HG03095 (cell line): ENCODE measurements at regions not wholly inside any gene's neighbourhood (a gene's known extent, or its start where the extent isn't known, plus 50 kb on each side); places are given as distances from the start of the nearest gene placed in this dataset.

Source experiments
- ATAC-seq: cut with Tn5 transposase; IDR thresholded peaks from one replicate; pipeline ENCODE4 v1.9.1; 2021; ENCODE audit warnings: moderate library complexity; ENCODE audit not compliant: unreplicated experiment

DNA sequence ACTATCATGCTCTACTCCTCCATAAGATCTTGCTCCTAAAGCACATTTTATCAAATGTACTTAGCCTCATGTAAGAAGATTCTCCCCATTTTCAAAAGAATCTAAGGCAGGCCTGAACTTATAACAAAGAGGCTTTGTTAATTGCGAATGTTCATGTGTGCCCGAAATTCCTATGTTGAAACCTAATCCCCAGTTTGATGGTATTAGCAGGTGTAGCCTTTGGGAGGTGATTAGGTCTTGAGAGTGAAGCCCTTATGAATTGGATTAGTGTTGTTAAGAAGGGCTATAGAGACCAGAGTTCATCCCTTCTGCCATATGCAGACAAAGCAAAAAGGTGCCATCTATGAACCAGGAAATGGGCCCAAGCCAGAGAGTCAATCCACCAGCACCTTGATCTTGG, 234.5 kb downstream of the PAX3 start:
- no peak for ATAC-seq

DNA sequence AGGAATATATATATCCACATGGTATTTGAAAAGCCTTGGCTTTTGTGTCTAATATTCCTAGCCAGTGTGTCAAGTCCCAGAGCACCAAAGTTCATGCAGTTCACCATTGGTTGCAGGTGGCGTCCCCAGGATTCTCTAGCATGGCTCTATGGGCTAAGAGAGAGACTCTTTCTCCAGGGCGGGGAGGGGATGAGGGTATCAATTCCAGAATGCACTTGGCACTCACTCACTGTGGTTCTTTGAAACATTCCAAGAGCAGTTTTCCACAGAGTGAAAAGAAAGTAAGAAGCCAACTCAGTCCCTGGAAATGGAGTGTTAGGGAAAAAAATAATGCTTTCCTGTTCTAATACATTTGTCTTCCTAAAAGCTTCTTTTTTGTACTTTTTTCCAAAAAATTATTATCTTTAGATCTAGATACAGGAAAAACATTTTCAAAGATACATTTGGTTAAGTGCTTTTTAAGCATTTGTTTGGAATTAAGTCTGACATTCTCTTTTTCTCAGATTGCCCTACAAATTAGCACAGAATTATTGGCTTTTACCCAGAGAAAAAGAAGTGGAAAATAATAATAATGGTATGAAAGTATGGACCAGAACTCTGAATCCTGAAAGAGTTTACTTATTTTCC, 239.9 kb downstream of the PAX3 start:
- no peak for ATAC-seq

DNA sequence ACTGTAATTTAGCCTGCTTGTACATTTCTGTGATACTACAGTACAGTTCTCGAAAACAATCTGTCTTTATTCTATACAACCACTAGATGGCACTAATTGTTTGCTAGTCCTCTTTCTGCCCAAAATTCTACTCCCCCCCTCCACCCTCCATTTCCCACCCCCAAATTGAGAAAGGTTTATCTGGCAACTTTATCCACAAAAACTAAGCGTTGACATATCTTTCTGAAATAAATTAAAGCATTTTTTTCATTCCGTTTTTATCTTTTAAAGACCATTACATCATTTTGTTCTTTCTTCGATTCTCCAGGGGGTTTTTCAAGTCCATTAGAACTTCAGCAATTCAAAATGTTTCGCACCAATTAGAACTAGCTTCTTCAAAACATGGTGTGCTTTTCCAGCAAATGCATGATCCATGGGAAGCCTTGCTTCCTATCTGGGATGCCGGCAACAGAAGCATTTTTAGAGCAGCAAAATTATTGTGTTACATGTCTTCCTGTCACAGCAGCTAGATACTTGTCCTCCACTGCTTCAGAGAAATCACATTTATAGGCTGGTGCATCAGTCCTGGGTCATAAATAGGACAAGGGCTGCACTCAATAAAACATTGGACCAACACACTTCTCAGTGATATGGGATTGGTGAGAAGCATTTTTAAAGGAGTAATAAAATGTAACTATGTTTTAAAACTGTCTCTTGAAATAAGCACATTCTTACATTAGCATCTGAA, 241.3 kb downstream of the PAX3 start:
- ATAC-seq, result no peak

DNA sequence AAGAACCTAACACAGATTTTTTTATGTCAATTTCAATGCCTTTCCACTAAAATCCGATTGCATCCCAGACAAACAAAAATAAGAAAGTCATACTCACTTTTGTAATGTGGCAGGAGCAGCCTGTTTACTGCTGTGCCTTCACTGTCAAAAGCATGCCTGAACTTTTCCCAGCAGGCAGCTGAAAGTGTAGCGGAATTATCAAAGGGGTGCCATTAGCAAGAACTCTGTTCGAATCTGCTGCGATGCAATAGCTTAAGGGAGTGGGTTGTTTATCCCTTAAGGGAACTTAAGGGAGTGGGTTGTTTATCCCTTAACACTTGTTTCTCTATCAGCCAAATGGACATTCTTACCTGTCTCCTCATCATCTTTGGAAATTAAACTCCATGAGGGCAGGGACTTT, 243.5 kb downstream of the PAX3 start:
- ATAC-seq, result no peak

DNA sequence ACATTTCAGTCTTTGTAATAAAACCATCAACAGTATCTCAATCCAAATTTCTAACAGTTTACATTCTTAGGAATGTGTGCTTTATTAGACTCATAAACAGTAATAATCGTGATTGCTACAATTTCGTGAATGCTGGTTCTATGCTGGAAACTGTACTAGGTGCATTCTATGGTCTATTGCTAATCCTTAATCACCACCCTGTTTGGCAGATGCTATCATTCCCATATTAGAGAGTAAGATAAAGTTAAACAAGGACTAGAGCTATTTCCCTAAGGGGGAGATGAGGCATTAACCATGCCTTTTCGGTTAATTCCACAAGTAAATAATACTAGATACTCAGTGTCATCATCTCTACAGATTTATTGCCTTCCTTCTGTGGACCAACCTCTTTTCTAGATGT, 244.0 kb downstream of the PAX3 start:
- ATAC-seq, result no peak

DNA sequence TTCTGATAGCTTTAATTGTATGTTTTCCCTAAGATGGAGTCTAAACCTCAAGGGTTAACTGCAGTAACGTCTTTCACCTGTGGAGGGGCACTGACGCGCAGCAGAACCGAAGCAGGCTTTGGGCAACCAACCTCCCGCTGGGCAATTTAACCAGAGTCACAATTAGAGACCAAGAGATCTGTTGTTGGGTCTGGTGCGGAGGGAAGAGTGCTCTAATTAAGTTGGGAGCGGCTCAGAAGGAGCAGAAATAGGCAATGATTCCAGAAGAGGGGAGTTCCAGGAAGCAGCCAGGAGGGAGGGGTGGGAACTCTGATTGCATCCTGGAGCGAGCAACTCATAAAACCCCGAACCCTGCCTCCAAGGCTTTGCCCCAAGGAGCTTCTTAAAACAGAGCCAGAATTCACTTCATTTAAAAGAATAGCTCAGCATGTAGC, 245.8 kb downstream of the PAX3 start:
- ATAC-seq, result no peak

DNA sequence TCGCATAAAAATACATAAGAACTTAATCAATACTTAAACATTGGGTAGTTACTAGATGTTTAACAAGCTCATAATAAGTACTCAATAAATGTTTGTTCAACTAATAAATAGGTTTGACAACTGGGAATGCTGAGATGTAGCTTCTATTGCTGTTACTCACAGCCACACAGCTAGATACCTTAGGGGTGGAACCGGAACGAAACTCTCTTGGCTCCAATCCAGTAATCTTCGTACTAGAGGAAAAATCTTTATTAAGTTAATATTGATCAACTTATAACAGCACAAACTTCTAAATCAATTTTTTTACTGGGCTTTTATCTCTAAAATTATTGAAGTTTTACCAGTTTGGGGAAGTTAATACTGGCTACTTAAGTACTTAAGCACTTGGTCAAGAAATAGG, 247.8 kb downstream of the PAX3 start:
- ATAC-seq, result no peak

DNA sequence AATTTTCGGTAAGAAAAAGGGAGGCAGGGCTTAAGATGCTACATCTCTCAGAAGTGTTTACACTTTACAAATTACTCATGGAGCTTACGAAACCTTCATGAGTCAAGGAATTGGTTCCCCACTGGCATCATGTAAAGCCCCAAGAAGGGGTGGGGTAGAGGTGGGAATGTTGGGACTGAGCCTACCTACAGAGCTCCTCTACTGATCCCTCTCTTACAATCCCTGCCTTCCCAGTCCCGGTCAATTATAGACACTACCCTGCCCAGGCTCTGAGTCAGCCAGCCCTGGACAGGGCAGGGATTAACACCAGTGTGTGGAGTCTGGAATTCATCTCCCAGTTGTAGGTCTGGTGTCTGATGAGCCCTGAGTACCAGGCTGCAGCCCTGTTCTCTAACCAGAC, 248.9 kb downstream of the PAX3 start:
- ATAC-seq, result no peak

DNA sequence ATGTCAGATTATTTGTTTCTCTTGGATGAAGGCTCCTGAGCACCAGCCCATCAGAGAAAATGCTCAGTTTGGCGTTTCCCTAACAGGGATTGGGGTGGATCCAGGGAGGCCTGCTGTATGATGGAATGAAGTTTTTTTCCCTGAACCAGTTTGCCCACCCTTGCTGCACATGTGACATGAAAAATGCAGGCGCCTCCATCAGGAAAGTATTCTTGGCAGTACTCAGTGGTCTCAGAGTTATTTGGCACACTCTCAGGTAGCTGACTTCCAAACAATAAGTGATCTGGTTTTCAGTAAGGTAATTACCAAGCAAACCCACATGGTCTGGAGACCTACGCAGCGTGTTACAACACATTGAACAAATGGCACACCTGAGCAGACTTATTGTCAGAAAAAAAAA, 254.9 kb downstream of the PAX3 start:
- ATAC-seq, result no peak

DNA sequence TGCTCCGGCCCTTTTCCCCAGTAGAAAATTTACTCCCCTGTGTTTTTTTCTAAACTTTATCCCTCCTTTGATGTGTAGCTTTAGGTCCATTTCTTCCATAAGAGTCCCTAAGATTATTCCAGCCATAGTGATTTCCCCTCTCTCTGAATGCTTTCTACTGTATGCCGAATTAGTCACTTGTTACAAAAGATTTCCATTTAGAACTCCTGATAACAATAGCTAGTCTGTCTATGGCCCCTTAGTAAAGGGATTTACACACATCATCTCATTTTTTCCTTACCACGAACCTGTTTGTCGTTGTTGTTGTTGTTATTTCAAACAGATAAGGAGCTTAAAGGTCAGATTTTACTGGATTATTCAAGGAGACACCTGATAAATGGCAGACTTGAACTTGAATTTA, 256.1 kb downstream of the PAX3 start:
- ATAC-seq, result no peak

DNA sequence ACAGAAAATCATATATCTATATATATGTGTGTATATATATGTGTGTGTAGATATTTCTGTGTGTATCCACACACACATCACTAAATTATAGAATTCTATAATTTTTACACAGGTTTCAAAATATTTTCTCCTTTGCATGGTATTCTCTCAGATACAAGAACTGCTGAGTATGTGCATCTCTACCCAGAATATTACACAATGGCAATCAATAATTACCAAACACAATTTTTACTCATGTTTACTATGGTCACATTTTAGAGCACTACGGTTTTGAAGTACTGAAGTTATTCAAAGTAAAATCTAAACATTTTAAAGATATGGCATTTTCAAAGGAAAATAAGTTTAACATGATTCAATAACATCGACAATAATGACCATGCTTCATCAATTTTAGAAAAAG, 258.5 kb downstream of the PAX3 start:
- ATAC-seq, result no peak

DNA sequence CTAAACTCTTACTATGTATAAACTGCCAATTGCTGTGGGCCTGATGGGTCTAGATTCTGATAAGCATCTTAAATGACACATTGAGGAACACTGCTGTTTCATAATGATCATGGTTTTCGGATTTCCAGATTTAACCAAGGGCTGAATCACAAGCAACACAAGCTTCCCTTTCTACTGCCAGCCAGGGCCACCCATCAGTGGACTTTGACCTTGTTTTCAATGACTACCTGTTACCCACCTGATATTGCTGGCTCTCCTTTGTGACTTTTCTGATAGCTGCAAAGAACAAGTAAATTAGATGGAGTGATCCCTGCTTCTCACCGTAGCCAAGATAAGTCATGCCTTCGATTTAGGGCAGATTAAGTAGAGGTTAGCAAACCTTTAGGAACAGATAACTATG, 259.0 kb downstream of the PAX3 start:
- ATAC-seq, result no peak

DNA sequence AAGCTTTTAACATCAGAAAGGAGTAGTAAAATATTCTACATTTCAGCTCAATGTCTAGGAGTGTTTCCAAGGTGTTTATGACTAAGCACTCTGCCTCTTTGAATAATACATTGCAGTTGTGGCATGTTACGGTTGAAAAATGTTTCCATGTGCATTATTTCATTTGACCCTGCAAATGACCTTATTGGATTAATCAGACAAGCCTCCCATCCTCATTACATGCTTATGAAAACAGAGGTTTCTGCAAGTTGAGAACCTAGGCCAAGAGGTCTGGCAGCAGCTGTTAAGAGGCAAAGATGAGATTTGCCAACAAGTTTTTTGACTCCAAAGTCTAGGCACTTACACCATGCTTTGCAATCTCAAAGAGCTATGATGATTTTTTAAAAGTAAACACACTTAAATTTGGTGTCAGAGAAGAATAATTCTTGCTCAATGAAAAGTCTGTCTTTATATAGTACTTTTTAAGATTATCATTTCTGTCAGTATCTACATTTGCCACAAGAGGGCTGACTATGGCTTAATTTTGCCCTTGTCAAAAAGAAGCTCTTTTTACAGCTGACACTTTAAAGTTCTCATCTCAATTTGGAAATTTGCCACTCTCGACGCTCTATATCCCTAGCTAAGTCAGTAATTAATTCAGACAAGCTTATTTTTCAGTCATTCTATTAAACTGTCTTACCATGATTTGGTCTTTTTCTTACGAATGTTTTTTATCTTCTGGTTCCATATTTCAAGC, 260.6 kb downstream of the PAX3 start:
- no peak for ATAC-seq

DNA sequence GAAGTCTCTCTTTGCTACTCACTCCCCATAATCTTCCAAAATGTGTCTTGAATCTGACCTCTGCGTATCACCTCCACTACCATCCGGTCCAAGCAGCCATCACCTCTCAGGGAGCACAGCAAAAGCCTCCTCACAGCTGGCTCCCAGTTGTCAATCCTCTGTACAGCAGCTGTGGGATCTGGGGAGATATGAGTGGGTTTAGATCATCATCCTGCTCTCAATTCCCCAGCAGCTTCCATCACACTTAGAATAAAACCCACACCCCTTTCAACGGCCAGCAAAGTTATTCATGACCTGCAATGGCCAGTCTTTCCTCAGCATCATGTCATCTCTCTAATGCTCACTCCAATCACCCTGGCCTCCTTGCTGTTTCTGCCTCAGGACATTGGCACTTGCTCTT, 261.6 kb downstream of the PAX3 start:
- ATAC-seq, result no peak

DNA sequence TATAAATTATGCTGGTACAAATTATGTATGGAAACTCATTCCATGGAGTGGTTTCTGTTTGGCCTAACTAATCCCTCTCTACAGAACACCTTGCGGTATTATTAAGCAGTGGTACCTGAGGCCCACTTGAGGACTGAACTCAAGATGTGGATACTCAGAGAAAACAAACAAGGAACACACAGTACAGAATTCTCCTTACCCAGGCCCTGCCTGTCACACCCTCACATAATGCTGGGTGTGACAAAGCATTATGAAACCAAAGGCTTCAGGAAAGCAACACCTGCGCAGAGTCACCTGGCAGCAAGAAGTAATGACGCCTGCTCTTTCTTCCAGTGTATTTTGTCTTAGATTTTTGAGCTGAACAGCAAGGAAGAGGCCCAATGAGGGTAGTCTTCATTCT, 264.7 kb downstream of the PAX3 start:
- ATAC-seq, result no peak

DNA sequence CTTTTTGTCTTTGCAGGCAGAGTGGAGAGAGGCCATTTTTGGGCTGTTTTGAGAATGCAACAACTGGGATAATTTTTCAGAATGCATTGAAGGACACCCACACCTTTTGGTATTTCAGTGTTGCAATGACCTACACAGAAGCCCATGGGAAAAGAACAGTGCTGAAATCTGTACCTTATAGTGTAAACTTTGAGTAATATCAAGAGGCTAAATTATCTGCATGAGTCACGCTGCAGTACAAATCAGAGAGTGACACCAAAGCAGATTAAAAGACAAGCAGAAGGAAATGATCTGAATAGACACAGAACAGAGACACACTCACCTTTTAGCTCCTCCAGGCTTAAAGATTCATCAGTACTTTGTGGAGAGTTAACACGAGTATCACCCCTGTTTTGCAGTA, 265.3 kb downstream of the PAX3 start:
- ATAC-seq, result no peak

DNA sequence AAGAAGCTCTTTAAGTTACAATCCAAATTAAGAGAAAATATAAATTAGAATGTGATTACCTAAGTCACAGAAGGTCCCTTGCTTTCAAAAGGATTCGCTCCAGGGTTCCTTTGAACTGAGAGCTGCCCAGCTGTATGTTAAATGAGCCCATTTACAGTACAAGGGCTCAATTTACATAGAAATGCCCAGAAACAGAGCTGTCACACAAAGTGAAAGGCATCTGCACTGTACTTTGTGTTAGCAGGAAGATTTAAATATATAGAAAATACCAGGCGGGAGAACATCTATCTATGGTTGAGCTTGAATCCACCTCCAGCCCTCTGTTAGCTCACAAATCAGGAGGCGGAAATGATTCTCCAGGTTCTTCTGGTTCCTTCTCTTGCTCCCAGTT, 272.9 kb downstream of the PAX3 start:
- no peak for ATAC-seq

DNA sequence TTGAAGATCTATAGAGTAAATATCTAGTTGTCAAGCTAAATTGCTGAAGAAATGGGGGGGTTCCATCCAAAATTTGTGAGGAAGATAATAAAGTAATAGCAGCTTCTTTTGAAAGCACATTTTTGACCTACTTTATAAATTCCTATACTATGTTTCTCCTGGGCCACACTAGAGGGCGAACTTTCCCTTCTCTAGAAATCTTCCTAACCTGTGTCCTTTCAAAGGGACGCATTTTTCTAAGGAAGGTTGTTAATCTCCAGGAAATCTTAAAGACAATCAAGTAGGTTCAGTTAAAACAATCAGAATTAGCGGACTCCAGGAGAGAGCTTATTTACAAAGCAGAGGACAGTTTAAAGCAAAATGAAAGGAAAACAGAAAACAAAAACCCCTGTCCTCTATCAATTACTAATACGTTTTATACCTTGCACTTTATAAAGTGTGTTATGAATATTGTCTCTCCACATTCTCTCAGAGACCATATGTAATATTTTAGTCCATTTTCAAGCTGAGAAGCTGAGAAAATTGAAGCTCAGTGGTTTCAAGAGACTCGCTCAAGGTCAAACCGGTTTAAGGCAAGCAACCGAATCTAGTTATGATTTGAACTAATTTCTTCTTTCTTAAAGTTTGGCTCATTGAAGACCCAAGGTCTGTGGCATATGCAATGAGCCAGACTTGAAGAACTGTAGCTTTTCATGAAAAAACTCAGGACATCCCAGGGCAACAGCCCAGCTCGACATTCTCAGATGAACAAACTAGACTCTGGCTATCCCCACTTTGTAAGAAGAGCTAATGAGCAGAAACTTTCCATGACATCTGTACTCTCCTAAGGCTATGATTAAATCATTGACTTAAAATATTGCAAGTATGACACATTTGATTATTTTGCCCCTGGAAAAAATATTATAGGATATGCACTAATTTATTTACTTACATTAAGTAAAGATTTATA, 273.6 kb downstream of the PAX3 start:
- ATAC-seq, result no peak

DNA sequence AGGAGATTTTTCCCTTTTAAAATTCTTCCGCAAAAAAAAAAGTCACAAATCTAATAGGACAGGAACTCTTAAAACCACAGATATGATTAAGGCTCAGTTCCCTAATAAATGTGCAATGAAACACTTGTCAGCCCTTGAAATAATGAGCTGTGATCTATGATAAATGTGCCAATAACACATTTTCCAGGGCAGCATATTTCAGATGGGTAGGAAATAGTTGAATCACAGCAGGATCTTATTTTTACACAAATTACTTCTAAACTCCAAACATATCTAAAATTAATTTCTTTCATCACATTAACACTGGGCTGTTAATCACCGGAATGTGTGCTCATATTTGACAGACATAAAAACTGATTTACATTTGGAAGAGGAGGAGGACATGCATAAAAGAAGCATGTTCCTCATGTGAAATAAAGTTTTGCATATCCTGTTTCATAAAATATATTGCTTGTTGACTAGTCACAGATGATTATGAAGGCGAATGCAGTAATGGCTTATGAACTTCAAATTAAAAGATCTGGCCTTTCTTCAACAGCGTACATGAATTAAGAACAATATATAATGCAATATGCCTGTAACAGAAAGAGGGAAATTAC, 281.4 kb downstream of the PAX3 start:
- ATAC-seq, result no peak

DNA sequence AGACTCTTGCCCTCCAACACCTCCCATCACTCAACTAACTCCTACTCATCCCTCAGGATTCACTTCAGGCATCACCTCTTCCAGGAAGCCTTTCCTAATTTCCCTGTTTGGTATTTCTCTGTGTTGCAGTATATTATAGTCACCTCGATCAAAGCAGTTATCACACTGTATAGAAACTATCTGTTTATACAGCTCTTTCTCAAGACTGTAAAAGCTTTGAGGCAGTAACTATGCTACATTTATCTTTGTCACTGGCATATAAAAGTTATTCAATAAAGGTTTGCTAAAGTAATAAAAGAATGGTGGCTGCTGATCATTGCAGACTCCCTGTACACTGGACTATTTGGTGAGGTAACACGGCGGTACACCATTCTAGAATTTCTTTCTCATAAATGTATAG, 284.9 kb downstream of the PAX3 start:
- ATAC-seq, result no peak

DNA sequence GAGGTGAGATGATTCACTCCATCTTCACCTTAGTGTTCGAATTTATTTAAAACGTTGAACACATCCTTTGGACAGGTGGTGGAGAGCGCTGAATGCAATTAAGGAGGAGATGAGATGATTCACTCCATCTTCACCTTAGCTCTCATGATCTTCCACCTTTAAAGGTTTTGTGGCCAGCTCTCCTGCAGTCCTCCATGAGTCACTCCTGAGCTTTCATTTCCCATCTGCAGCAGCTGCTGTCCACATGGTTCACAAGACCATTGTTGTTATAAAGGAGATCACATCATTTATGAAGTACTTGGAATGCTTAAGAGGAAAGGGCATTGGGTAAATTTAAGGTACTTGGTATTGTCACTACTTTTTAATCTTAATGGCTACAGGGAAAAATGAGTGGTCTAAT, 298.5 kb downstream of the PAX3 start:
- ATAC-seq, result no peak
